ENCODE measurements at regions not wholly inside any gene's neighbourhood (a gene's known extent, or its start where the extent isn't known, plus 50 kb on each side); places are given as distances from the start of the nearest gene placed in this dataset.

- no peak for TF ChIP-seq CTCF (IDR thresholded peaks at IDR 0.05)
- TF ChIP-seq POLR2A (IDR thresholded peaks at IDR 0.05), result no peak
Measured at GRCh38 chr4:27763830-27764525, 903.3 kb downstream of the STIM2 start.

Measured in tibial nerve (tissue), 3 donors.